GM12875 (cell line): ENCODE measurements at regions not wholly inside any gene's neighbourhood (a gene's known extent, or its start where the extent isn't known, plus 50 kb on each side); places are given as distances from the start of the nearest gene placed in this dataset.

Experiments
- H3K4me3 ChIP-seq: one replicate; pipeline ENCODE4 v1.5.1; 2011; ENCODE audit warnings: low read depth, low read length, control low read depth
- CTCF ChIP-seq: IDR thresholded peaks from 2 replicates; pipeline ENCODE4 v1.5.1; 2011; ENCODE audit warnings: low read depth, mild to moderate bottlenecking, control low read depth, inconsistent platforms, low read length, moderate library complexity, borderline replicate concordance; ENCODE audit not compliant: insufficient read depth

- no peak for TF ChIP-seq CTCF
- H3K4me3 ChIP-seq, result no peak overlapping the region
Observed at GRCh38 chr7:16978358-16979244, 96.8 kb upstream of the AGR3 start.

DNA sequence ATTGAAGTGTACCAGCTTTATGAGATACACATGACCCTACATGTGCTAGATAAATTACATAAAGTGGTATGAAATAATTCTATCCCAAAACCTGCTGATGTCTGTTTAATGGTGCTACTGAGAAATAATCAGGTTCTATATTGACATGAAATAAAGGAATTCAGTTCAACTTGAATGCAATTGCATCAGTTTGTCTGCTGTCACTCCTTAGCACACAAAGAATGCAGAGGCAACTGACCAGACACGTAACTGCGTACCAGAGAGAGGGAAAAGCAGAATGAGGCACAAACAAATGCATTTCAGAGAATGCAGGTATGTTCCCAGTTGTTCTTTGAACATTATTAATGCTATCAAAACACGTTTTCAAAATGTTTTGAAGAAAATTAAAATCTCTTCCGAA, 98.8 kb upstream of the AGR3 start:
- H3K4me3 ChIP-seq, result no peak overlapping the region
- no peak for TF ChIP-seq CTCF

- TF ChIP-seq CTCF, result peak; percentile 79
- H3K4me3 ChIP-seq, result no peak overlapping the region
Observed at GRCh38 chr7:16982640-16983350, 101.0 kb upstream of the AGR3 start.

- no peak for TF ChIP-seq CTCF
- H3K4me3 ChIP-seq, result no peak overlapping the region
Observed at GRCh38 chr7:16984375-16984774, 102.6 kb upstream of the AGR3 start.

GRCh38 chr7:16985621-16986020, 103.8 kb upstream of the AGR3 start:
- TF ChIP-seq CTCF, result no peak

DNA sequence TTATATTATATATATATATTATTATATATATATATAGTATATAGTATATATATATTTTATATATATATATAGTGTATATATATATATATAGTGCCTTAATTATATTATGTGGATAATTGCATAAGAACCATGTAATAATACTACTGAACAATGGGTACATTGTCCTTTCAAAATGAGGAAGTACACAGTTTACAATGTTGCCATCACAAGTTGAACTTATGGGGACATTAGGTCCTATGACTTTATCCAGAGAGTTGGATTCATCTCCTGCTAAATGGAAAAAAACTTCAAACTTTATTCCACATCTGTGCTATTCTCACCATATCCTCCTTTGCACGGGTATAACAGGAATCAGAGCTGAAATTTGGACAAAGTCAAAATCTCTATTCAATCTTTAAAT, 105.0 kb upstream of the AGR3 start:
- no peak for TF ChIP-seq CTCF
- H3K4me3 ChIP-seq, result no peak overlapping the region

More at GRCh38 chr7:16985621-16986020, 103.8 kb upstream of the AGR3 start:
- H3K4me3 ChIP-seq, result no peak overlapping the region

- H3K4me3 ChIP-seq, result no peak overlapping the region
- no peak for TF ChIP-seq CTCF
Observed at GRCh38 chr7:16989811-16990413, 108.1 kb upstream of the AGR3 start.
